ENCODE measurements at regions not wholly inside any gene's neighbourhood (a gene's known extent, or its start where the extent isn't known, plus 50 kb on each side); places are given as distances from the start of the nearest gene placed in this dataset.
"Not testable (repeated sequence)": the region's sequence is repeated elsewhere in the genome, so short reads cannot be mapped to it uniquely, and the experiment has no call there.

DNA sequence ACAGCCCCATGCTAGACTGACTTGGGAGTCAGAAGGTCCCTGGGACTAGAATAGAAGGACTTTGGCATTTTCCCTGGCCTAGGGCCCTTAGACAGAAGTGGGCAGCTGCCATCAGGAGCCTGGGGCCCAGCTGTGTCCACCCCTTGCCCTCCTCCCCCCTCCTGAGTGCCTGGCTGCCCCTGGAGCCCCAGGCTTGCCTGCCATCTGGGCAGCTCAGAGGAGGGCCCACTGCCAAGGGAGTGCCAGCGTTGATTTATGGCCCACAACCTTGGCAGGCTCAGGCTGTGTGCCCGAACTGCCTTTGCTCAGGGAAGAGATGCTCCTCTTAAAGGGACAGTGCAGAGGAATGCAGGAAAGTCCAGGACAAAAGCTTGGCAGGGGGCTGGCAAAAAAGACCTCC, 439.1 kb downstream of the SPATA31A7 start:
- H3K27me3 ChIP-seq (ENCODE audit: control insufficient read depth, insufficient read depth); intact Hi-C loops (cut with DNase I); DNase-seq; H3K9me3 ChIP-seq (ENCODE audit: control insufficient read depth, low read length); H3K4me1 ChIP-seq (ENCODE audit: control insufficient read depth, insufficient read depth, low read length); H3K4me3 ChIP-seq (ENCODE audit: low read length); ATAC-seq; H3K27ac ChIP-seq (ENCODE audit: low read length): not testable (repeated sequence)
- no CpG with 5 or more reads among the region's 2 CpGs for whole genome bisulfite sequencing

DNA sequence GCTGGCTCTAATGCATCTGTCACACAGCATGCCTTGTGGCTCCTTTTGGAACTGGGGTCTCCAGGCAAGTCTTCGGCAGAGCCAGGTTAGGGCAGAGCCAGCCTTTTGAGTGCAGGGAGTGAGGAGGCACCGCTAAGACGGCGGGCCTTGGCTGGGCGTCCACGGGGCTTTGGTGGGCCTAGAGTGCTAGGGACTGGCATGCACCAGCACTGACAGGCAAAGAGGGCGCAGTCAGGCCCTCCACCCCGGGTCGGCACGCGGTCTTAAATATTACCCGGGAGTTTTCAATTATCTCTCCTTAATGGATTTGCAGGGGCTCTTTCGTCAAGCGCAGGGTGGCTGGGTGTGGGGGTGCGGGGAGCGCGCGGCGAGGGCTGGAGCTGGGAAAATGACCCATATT, 444.4 kb downstream of the SPATA31A7 start:
- Histone ChIP-seq H3K4me3 (ENCODE audit: low read length) (no peak overlapping the region), H3K9me3 (ENCODE audit: control insufficient read depth, low read length) (no peaks in the 10 kb centered on the region), H3K4me1 (ENCODE audit: control insufficient read depth, insufficient read depth, low read length) (no peaks in the 10 kb centered on the region), H3K27me3 (ENCODE audit: control insufficient read depth, insufficient read depth) (no peaks in the 10 kb centered on the region), H3K27ac (ENCODE audit: low read length) (no peak overlapping the region)
- intact Hi-C loops (cut with DNase I): no loop called here
- DNase-seq (no peak), ATAC-seq (no peak)
- no CpG with 5 or more reads among the region's 19 CpGs for WGBS

DNA sequence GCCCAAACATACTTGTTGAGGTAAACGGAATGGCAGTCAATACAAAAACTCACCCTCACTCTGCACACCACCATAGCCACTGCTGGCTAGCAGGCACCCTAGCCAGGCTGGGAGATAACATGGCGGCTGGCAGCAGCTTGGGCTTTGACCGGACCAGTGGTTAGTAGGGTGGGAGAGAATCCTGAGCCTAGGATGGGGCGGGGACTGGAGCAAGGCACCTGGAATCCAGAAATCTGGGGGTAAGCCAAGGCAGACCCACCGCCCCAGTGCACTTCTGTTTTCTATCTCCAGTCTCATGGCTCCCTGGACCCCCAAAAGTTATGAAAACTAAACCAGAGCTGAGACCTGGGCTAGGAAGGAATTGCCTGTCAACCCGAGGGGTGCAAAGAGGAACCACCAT, 474.4 kb downstream of the SPATA31A7 start:
- H3K27ac ChIP-seq (ENCODE audit: low read length); H3K4me3 ChIP-seq (ENCODE audit: low read length); ATAC-seq; intact Hi-C loops (cut with DNase I); H3K4me1 ChIP-seq (ENCODE audit: control insufficient read depth, insufficient read depth, low read length); H3K27me3 ChIP-seq (ENCODE audit: control insufficient read depth, insufficient read depth); H3K9me3 ChIP-seq (ENCODE audit: control insufficient read depth, low read length): not testable (repeated sequence)
- DNase-seq: peak in 1 of 3 donors; percentile 23
- 62% methylated on average over 5 of the region's 6 CpGs for WGBS

DNA sequence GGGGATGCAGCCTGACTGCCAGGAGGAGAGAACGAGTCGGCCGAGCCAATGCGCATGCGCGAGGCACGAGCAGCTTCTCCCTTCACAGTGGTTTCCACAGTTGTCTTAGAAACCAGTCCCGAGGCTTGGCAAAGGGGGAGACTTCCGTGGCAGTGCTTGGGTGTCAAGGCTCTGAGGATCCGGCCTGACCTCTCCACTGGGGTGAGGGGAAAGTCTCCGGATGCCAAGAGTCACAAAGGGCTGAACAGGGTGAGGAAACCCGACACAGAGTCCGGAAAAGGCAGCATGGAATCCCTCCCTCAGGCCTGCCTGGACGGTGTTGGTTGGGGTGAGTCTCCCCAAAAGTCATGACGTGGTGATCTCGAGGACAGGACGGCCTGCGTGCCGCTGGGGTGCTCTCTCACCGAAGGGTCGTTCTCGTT, 475.5 kb downstream of the SPATA31A7 start:
- Histone ChIP-seq H3K27me3 (ENCODE audit: control insufficient read depth, insufficient read depth) (no peaks in the 10 kb centered on the region), H3K4me1 (ENCODE audit: control insufficient read depth, insufficient read depth, low read length) (no peaks in the 10 kb centered on the region), H3K9me3 (ENCODE audit: control insufficient read depth, low read length) (no peaks in the 10 kb centered on the region), H3K4me3 (ENCODE audit: low read length) (no peak overlapping the region), H3K27ac (ENCODE audit: low read length) (no peak overlapping the region)
- ATAC-seq (no peak), DNase-seq (peak in 1 of 3 donors; percentile 23)
- 78% methylated on average over 22 of the region's 22 CpGs for WGBS
- intact Hi-C loops (cut with DNase I): no loop called here

DNA sequence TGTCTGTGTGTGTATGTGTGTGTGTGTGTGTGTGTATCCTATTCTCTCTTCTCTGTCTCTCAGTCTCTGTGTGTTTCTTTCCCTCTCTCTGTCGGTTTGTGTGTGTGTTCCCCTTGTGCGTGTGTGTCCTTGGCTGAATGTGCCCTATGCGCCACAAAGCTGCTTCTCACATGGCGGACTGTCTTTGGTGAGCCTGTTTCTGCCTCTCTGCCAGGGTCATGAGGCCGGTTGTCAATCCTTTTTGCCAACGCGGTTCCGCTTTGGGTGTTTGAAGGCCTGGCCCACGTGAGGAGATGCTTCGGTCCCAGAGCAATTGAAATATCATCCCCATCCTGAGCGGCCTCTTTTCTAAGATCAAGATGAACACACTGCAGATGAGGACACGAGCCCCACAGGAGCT, 476.0 kb downstream of the SPATA31A7 start:
- Histone ChIP-seq H3K27ac (ENCODE audit: low read length) (no peak overlapping the region), H3K9me3 (ENCODE audit: control insufficient read depth, low read length) (no peaks in the 10 kb centered on the region), H3K4me3 (ENCODE audit: low read length) (no peak overlapping the region), H3K27me3 (ENCODE audit: control insufficient read depth, insufficient read depth) (no peaks in the 10 kb centered on the region), H3K4me1 (ENCODE audit: control insufficient read depth, insufficient read depth, low read length) (no peaks in the 10 kb centered on the region)
- ATAC-seq: no peak
- intact Hi-C loops (cut with DNase I): no loop called here
- DNase-seq: peak in 1 of 3 donors; percentile 18
- WGBS: 76% methylated on average over 12 of the region's 12 CpGs

DNA sequence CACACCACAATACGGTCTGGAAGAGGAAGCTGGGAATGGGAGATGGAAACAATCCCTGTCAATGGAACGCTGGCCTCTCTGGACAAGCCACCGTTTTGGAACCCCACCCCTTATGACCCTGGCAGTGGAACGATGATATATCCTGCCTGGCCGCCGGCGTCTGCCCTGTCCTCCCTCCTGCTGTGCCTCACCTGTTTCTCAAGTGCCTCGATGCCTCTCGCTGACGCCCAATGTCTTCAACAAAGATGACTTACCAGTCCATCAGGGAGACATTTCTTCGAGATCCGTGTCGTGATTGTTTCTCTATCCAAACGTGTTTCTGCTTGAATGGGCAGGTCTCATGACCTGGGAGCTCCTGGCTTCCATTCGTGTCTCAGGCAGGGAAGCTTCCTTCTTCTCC, 476.5 kb downstream of the SPATA31A7 start:
- H3K27ac ChIP-seq (ENCODE audit: low read length): no peak overlapping the region
- intact Hi-C loops (cut with DNase I): no loop called here
- ATAC-seq: no peak
- no peaks in the 10 kb centered on the region for H3K27me3 ChIP-seq (ENCODE audit: control insufficient read depth, insufficient read depth)
- H3K9me3 ChIP-seq (ENCODE audit: control insufficient read depth, low read length): no peaks in the 10 kb centered on the region
- no peaks in the 10 kb centered on the region for H3K4me1 ChIP-seq (ENCODE audit: control insufficient read depth, insufficient read depth, low read length)
- WGBS: 84% methylated on average over 15 of the region's 15 CpGs
- DNase-seq: peak in 2 of 3 donors; percentile 32 to 36
- no peak overlapping the region for H3K4me3 ChIP-seq (ENCODE audit: low read length)

DNA sequence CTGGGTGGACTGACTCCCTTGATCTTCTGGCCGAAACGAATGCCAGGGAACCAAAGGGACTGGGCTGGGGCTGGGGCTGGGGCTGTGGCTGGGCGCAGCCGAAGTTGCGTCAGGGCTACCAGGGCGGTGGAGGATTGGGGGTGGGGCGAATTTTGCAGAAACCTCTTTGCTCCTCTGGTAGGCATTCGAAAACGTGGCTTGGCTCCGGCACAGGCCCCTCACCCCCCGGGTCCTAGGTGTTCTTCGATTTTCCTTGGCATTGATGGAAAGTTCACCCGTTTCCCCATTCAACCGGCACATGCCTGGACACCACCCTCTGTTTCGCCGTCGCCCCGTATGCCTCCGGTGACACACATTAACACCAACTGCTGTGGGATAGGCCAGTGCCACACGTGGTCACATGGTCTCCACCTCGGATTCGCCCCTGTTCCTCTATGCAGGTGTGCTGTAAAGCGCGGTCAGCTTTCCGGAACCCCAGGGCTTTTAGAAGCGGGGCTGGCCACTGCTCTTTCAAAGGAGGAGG, 477.1 kb downstream of the SPATA31A7 start:
- H3K4me1 ChIP-seq (ENCODE audit: control insufficient read depth, insufficient read depth, low read length): no peaks in the 10 kb centered on the region
- H3K27me3 ChIP-seq (ENCODE audit: control insufficient read depth, insufficient read depth): no peaks in the 10 kb centered on the region
- DNase-seq (peak in 1 of 3 donors; percentile 54), ATAC-seq (no peak)
- H3K27ac ChIP-seq (ENCODE audit: low read length): no peak overlapping the region
- WGBS: 80% methylated on average over 26 of the region's 26 CpGs
- intact Hi-C loops (cut with DNase I): no loop called here
- no peaks in the 10 kb centered on the region for H3K9me3 ChIP-seq (ENCODE audit: control insufficient read depth, low read length)
- no peak overlapping the region for H3K4me3 ChIP-seq (ENCODE audit: low read length)

DNA sequence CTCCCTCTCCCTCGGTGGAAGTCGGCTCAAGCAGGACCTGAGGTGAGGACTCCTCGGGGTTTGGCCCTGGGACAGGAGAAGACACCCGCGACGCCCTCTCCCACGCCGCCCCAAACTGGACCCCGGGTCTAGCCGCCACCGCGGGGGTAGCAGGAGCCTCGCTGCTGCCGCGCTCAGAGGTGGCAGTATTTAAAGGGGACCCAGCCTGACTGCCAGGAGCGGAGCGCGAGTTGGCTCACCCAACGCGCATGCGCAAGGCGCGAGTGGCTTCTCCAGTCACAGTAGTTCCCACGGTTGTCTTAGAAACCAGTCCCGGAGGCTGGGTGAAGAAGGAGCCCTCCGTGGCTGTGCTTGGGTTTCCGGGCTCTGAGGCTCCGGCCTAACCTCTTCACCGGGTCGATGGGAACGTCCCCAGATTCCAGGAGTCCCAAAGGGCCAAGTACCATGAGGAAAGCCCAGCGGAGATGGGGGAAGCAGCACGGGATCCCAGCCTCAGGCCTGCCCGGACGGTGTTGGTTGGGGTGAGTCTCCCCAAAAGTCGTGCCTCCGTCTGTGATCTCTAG, 477.8 kb downstream of the SPATA31A7 start:
- no peak for ATAC-seq
- intact Hi-C loops (cut with DNase I): no loop called here
- 84% methylated on average over 37 of the region's 37 CpGs for WGBS
- no peak overlapping the region for H3K4me3 ChIP-seq (ENCODE audit: low read length)
- peak in 1 of 3 donors; percentile 35 for DNase-seq
- H3K9me3 ChIP-seq (ENCODE audit: control insufficient read depth, low read length): no peaks in the 10 kb centered on the region
- H3K4me1 ChIP-seq (ENCODE audit: control insufficient read depth, insufficient read depth, low read length): no peaks in the 10 kb centered on the region
- no peaks in the 10 kb centered on the region for H3K27me3 ChIP-seq (ENCODE audit: control insufficient read depth, insufficient read depth)
- no peak overlapping the region for H3K27ac ChIP-seq (ENCODE audit: low read length)

DNA sequence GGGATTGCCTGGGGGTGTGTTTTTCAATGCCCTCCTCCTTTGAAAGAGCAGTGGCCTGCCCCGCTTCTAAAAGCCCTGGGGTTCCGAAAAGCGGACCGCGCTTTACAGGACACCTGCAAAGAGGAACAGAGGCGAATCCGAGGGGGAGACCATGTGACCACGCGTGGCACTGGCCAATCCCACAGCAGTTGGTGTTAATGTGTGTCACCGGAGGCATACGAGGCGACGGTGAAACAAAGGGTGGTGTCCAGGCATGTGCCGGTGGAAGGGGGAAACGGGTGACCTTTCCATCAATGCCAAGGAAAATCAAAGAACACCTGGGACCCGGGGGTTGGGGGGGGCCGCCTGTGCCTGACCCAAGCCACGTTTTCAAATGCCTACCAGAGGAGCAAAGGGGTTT, 478.4 kb downstream of the SPATA31A7 start:
- intact Hi-C loops (cut with DNase I); H3K4me1 ChIP-seq (ENCODE audit: control insufficient read depth, insufficient read depth, low read length); ATAC-seq: not testable (repeated sequence)

DNA sequence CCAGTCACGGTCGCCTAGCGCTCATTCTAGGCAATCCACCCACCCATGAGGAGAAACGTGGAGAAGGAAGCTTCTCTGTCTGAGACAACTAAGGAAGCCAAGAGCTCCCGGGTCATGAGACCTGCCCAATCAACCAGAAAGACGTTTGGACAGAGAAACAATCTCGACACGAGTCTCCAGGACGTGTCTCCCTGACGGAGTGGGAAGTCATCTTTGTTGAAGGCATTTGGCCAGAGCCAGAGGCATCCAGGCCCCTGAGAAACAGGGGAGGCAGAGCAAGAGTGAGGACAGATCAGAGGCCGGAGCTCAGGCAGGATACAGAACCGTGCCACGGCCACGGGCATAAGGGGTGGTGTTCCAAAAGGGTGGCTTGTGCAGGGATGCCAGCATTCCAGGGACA, 479.0 kb downstream of the SPATA31A7 start:
- no peaks in the 10 kb centered on the region for H3K4me1 ChIP-seq (ENCODE audit: control insufficient read depth, insufficient read depth, low read length)
- no peak overlapping the region for H3K27ac ChIP-seq (ENCODE audit: low read length)
- no peak overlapping the region for H3K4me3 ChIP-seq (ENCODE audit: low read length)
- 79% methylated on average over 14 of the region's 14 CpGs for WGBS
- no peaks in the 10 kb centered on the region for H3K9me3 ChIP-seq (ENCODE audit: control insufficient read depth, low read length)
- peak in 1 of 3 donors; percentile 4 for DNase-seq
- intact Hi-C loops (cut with DNase I): no loop called here
- ATAC-seq: no peak
- no peaks in the 10 kb centered on the region for H3K27me3 ChIP-seq (ENCODE audit: control insufficient read depth, insufficient read depth)

More for the DNA sequence above, 478.4 kb downstream of the SPATA31A7 start:
- not testable (repeated sequence) for DNase-seq; H3K4me3 ChIP-seq (ENCODE audit: low read length); H3K9me3 ChIP-seq (ENCODE audit: control insufficient read depth, low read length); H3K27me3 ChIP-seq (ENCODE audit: control insufficient read depth, insufficient read depth); H3K27ac ChIP-seq (ENCODE audit: low read length)
- WGBS: 72% methylated on average over 18 of the region's 18 CpGs

DNA sequence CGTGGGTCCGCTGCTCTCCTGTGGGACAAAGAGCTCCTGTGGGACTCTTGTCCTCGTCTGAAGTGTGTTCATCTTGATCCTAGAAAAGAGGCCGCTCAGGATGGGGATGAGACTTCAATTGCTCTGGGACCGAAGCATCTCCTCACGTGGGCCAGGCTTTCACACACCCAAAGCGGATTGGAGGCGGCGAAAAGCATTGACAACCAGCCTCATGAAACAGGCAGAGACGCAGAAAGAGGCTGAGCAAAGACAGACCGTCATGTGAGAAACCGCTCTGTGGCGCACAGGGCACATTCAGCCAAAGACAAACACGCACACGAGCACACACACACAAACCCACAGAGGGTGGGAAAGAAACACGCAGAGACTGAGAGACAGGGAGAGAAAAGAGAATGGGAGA, 479.5 kb downstream of the SPATA31A7 start:
- no peaks in the 10 kb centered on the region for H3K4me1 ChIP-seq (ENCODE audit: control insufficient read depth, insufficient read depth, low read length)
- intact Hi-C loops (cut with DNase I): no loop called here
- no peak overlapping the region for H3K4me3 ChIP-seq (ENCODE audit: low read length)
- 75% methylated on average over 16 of the region's 16 CpGs for WGBS
- ATAC-seq: no peak
- no peaks in the 10 kb centered on the region for H3K9me3 ChIP-seq (ENCODE audit: control insufficient read depth, low read length)
- no peaks in the 10 kb centered on the region for H3K27me3 ChIP-seq (ENCODE audit: control insufficient read depth, insufficient read depth)
- no peak overlapping the region for H3K27ac ChIP-seq (ENCODE audit: low read length)
- DNase-seq: peak in 1 of 3 donors; percentile 10
